HG03571 (cell line): ENCODE measurements at regions not wholly inside any gene's neighbourhood (a gene's known extent, or its start where the extent isn't known, plus 50 kb on each side); places are given as distances from the start of the nearest gene placed in this dataset.

Source experiments
- ATAC-seq: cut with Tn5 transposase; IDR thresholded peaks from one replicate; pipeline ENCODE4 v1.9.1; 2021; ENCODE audit not compliant: unreplicated experiment

DNA sequence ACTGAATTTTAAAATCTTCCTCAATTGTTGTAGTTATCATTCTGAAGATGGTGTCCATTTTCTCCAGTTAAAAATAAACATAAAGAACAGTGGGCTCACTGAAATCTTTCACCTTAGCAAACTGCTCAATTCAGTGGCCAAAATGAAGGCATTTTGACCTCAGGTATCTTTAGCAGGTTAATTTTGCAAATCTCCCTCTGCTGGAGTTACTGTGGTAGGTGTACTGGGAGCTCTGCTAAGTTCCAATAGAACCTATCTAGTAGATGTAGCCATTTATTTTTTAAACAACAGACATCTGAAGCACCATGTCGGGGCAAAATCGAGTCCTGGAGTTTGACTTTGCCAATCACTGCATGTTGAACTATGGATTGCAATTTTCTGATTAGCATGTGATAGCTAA, 177.1 kb downstream of the IRS1 start:
- ATAC-seq, result no peak

DNA sequence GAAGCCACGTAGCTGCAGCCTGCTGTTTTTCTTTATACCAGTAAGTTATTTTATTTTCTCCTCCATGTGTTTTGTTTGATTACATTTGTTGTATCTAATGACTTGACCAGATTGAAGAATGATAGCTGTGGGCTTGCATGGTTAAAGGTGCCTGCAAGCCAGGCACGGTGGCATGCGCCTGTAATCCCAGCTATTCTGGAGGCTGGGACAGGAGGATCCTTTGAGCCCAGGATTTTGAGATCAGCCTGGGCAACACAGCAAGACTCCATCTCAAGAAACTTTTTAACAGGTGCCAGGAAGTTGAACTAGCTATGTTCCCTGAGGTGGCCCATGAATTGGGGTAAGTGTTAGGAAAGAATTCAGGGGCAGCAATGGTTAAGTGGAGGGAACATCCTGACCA, 179.4 kb downstream of the IRS1 start:
- ATAC-seq, result no peak

DNA sequence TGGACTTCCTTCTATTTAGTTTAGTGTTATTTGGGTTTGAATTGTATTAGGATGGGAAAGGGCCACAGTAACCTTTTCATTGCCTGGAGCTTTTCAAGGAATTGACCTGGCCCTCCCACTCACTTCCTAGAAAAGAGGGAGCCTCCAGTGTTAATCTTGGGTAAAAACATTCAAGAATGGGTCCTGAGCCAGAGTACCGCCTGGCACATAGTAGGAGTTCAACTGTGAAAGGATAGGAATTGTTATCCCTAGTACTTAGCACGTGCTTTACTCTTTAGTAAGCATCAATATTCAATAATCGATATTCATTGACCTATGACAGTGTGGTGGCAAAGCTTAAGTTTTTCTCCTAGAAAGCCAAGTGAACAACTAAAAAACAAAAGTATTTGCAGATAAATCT, 179.9 kb downstream of the IRS1 start:
- no peak for ATAC-seq

DNA sequence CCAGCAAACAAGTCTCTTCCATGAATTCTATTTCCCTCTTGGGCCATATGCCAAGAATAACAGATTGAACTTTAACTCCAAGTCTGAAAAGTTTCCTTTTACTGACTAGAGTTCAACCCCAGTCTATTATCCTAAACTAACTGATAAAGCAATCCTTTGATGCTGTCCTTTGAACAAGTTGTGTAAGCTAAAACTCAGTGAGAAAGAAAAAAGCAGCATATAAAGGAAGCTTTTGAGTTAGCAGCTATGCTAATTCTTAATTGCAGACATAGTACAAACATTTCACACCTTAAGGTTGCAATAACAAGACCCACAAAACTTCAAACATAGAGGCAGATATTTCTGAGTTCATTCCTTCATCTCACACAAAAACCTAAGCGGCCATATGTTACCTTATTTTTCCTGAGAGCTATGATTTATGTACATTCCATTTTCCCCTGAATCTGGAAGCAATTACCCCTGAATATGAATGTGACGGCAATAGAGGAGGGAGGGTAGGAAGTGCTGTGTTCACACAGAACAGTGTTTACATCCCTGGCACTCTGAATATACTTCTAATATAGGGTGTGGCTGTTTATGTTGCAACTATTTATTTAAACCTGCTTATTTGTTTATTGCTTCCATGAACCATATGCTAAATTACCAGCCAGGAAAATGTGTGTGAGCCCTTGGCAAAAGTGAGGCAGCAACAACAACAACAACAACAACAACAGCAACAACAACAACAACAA, 180.6 kb downstream of the IRS1 start:
- no peak for ATAC-seq

DNA sequence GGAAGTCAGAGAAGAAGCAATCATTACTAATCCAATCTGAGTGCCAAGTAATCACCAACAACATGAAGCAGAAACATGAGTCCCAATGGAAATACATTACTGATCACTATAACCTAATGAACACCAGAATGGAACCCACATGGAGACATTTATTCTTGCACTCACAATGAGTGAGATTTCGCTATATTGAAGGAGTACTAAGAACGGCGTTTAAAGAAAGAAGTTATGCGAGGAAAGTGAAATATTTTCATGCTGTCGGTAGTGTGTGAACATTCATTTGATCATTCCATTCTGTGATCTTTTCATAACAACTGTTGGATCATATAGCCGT, 181.1 kb downstream of the IRS1 start:
- ATAC-seq, result no peak

DNA sequence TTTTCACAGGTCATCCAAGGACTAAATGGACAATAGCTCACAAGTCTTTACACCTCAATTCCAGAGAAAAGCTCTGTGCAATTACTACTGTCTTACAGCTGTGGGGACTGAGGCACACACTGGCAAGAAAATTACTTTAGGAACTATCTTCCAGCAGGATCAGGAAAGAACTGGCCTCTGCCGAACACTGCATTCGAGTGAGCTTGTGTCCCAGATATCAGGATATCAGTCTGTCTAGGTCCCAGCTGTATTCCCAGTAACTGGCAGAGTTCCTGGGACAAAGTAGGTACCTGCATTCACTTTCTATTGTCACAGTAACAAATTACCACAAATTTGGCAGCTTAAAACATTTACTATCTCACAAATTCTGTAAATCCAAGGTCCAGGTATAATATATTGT, 183.7 kb downstream of the IRS1 start:
- ATAC-seq, result no peak

DNA sequence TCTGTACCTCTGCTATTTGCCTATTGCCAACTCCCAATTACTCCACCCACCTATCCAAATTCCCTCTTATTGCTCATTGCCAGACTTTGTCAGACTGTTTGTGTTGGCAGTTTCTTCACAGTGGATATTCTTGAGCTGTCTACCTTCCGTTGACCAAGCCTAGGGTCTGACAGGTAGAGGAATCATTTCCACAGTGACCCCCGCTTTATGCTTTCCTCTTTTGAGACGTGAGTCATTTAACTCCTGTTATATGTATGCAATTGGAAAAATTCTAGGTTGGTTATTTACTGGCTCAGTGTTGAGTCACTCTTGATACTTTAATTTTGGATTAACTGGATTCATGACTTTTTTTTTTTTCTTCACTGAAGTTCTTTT, 187.7 kb downstream of the IRS1 start:
- no peak for ATAC-seq

DNA sequence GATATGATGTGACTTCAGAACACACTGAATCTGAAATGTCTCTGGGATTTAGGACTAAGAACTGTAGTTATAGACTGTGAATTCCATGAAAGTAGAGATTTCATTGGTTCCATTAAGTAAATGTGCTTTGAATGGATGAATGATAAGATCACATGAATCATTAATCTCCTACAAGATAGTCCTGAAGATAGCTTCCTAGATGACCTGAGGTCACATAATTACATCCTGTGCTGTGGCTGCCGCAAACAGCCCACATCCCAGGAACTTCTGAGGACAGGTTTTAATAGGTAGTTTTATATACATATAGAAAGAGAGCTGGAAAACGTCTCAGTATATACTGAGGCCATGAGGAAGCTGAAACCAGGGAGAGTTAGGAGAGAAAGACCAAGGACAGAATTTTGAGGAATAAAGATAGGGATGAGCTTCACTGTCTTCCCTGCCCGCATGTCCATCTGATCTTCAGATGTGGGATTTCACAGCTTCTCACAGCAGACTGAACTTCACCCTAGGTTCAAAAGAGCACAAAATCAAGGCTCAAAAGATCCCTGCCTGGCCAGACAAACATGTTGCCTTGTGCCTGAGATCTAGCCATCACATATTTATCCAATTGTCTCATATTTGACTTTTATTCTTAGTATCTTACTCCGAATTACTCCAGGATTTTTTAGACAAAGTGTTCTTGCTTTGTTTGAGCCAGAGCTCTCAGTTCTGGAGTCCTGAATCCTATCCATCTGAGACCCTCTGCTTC, 188.2 kb downstream of the IRS1 start:
- ATAC-seq, result no peak

DNA sequence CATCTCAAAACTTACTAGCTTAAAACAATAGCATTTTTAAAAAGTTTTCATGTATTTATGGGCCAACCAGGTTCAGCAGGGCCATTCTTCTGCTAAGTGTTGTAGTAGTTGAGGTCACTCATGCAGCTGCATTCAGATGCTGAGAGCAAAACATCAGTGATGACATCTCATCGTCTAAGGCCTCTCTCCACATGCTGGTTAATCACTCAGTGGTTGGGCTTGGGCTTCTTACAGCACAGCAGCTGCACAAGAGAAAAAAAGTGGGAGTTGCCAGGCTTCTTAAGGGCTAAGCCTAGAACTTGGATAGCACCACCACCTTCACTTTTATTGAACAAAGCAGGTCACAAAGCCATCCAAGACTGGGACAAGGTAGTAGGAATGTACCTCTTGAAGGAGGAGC, 190.3 kb downstream of the IRS1 start:
- no peak for ATAC-seq

DNA sequence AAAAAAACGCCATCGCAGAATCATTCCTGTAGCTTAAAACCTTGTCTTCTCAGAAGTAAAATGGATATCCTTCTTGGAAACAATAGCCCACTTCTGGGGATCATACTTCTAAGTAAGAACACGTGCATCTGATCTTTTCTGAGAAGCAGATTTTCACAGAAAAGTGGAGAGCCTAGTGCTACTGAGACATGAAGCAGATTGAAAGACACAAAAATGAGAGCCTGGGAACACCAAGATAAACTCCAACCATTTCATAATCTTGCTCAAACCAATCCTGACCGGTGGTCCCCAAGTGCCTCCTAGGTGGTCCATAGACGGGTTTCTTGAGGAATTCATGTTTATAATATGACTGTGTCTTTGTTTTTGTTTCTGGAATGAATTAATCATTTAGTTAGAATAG, 191.2 kb downstream of the IRS1 start:
- ATAC-seq, result no peak

DNA sequence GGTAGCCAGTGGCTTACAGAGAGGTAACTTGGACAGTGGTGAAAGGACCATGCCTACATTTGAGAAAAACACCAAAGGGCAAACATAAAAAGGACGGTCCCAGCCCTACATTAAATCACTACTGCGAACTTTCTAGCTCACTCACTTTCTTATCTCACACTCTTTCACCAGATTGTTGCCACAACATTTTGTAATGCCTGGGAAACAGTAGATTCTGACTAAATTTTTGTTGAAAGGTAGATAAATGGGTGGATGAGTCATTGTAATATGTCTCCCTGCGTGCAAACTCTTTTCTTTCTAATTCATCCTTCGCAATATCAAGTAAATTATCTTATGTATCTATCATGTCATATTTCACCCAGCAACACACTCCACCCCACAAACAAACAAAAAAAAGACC, 192.2 kb downstream of the IRS1 start:
- ATAC-seq, result no peak

DNA sequence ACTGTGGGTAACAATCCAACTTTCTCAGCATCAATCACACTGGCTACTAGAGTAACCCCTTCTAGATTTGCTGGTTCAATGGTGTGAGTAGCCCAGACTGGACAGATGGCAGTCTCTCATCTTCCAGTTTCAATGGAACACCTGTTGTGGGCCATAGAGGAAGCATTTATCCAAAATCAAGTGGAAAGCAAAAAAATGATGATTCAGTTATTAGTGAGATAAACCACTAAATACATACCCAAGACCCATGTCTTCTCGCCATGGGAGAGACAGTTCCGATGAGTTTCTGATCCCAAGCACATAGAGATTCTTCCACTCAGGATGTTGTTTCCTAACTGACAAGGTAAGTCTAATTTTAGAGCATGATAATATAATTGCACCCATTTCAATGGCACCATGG, 194.0 kb downstream of the IRS1 start:
- no peak for ATAC-seq

DNA sequence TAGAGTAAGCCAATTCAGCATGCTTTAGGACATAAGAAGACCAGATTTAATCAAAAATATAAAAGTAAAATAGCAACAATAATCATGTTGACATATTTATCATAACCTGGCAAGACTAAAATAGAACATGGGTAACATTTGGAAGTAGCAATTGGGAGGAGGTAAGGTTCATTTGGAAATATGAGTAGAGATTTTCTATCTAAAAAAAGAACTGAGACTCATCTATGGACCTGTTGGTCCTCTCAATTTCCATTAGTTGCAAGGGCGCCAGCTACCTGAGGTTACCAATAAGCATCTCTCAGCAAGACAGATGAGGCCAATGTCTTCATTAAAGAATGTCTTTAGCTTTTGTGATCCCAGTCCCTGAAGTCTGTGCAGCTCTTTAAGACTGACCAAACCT, 196.0 kb downstream of the IRS1 start:
- no peak for ATAC-seq

DNA sequence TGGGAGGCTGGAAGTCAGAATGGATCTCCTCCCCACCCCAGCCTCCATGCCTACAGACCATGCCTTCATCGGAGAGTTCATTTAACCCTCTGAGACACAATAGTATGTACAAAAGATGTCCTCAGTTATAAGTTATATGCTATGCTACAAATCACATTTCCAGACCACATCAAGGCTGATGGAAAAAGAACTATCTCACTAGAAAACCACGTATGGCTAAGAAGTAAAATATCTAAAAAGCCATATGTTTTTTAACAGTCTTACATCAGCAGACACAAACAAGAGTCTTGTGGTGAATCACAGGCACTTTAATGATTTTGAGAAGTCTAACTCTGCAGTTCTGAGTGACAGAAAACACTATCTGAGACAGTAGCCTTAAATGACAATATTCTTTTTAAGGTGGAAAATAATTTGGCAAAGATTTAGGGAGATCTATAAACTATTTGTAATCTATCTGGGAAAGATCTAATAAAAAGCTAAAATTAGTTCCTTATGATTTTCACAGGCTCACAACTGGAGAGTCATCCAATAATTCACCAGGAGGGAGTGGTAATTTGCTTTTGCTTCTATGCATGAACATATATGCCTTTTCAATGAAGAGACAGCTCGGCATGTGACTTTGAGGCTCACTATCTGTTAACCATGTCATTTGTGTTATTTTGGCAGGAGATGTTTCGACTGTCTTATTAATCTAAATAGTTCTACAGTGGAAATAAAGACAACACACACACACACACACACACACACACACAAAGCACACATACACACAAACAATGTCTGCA, 197.5 kb downstream of the IRS1 start:
- ATAC-seq, result no peak

DNA sequence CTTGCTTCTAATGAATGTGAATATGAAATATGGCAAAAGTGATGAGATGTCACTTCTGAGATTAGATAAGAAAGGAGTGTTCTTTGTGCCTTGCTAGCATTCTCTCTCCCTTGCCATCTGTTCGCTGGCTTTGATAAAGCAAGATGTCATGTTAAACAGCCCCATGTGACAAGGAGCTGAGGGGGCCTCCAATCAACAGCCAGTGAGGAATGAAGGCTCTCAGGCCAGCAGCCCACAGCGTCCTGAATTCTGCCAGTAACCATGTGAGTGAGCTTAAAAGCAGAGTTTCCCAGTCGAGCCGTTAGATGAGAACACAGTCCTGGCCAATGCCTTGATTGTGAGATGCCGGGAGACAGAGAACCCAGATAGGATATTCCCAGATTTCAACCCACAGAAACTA, 198.8 kb downstream of the IRS1 start:
- no peak for ATAC-seq

DNA sequence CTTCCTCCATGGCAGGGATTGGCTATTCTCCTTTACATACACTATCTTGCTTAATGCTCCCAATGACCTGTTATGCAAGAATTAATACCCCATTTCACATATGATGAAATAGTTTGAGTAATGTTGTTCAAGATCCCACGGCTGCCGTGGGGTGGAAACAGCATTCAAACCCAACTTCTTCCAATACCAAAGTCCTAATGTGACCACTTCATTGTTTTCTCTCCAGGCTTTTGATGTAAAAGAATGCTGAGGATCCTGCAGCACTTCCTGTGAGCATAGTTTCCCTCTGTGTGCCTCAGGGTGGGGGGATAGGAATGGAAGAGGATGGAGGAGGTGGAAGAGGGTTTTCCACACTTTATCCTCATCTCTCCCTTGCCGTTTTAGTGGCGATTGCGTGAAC, 199.4 kb downstream of the IRS1 start:
- ATAC-seq, result no peak

DNA sequence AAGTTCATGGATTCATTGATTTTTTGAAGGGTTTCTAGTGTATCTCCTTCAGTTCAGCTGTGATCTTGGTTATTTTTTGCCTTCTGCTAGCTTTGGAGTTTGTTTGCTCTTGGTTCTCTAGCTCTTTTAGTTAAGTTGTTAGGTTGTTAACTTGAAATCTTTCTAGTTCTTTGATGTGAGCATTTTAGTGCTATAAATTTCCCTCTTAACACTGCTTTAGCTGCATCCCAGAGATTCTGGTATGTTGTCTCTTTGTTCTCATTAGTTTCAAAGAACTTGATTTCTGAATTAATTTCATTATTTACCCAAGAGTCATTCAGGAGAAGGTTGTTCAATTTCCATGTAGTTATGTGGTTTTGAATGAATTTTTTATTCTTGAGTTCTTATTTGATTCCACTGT, 210.6 kb downstream of the IRS1 start:
- no peak for ATAC-seq

DNA sequence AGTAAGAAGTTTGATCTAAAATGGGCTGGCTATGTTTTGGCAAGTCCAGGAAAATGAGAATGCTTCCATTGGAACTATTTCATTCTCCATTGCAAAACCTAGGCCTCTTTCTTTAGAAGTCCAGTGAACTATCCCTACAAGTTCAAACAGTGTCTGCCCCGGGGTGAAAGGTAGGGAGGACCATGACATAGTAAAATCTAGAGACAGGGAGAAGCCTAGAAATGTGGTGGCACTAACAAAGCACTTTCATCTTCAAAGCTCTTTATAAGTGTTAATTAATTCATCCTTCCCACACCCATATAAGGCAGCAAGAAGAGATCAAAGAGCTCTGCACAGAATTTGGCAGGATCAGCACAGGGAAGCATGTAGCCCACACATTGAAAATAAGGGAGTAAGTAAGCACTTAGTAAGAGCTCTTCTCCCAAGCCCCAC, 214.5 kb downstream of the IRS1 start:
- no peak for ATAC-seq

DNA sequence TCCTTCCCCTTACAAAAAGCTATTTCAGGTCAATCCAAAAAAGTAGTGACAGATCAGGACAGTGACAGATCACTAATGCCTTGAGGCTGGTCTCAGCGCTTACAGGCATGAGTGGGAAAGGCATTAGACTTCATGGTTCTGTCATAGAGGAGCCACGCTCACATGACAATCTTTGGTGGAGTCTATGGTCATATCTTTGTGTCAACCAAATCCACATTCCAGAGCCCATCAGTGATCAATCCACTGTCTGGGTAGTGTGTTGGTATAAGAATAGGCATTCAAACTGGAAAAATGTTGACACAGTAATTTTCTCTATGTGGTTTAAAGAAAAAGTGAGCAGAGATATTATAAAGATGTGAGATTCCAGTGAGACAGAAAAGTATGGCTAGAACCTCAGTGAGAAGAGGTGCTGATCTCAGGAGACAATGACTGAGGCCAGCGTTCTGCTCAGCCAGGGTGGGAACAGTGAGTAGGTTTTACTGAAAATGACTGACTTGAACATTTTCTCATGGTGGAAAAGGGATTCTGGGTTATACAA, 215.0 kb downstream of the IRS1 start:
- ATAC-seq, result no peak

DNA sequence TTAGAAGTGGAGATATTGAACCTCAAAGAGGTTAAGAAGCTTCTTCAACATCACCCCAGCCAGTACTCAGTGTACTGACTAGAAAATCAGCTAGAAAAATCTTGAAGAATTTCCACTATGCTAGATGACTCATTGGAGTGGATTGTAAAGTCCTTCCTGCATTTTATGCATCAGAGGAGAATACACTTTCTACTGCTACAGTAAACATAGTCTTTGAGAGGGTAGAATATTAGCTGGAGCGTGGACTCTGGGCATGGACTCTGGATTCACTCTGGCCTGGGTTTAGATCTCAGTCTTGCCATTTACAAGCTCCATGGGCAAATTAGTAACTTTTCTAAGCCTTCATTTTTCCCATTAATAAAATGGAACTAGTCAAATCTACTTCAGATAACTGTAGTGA, 215.9 kb downstream of the IRS1 start:
- ATAC-seq, result no peak

DNA sequence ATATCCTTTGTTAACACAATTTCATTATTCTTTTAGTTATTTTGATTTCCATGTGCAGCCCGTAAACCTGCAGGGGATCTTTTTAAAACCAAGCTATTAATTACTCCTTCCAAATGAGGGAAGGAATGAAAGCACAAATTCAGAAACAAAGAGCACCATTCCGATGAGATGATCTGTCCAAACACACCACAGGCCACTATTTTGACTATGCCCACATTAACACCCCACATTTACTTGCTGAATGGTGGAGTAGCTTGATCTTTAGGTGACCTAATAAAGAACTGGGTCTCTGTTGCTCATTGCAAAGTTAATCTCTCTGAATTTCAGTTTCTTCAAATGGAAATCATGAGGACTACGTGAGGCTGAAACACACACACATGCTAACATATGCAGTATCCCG, 218.0 kb downstream of the IRS1 start:
- ATAC-seq, result no peak

DNA sequence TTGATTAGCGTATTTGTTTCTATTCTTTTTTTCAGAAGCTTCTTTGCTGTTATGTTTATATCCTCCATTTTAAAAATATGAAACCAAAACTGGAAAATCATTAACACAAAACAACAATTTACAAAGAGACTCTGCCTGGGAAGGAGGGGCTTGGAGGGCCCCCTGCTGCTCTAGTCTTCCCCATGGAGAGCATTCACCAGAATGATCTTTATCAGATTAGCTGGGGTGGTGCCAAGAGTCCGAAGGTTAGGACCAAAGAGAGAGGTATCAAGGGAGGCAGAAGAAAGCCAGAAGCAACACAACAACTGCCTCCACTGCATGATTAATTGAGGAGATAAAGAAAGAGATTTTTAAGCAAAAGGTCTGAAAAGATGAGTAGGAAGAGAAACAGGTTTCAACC, 218.6 kb downstream of the IRS1 start:
- ATAC-seq, result no peak
